ENCODE measurements at regions not wholly inside any gene's neighbourhood (a gene's known extent, or its start where the extent isn't known, plus 50 kb on each side); places are given as distances from the start of the nearest gene placed in this dataset.

DNA sequence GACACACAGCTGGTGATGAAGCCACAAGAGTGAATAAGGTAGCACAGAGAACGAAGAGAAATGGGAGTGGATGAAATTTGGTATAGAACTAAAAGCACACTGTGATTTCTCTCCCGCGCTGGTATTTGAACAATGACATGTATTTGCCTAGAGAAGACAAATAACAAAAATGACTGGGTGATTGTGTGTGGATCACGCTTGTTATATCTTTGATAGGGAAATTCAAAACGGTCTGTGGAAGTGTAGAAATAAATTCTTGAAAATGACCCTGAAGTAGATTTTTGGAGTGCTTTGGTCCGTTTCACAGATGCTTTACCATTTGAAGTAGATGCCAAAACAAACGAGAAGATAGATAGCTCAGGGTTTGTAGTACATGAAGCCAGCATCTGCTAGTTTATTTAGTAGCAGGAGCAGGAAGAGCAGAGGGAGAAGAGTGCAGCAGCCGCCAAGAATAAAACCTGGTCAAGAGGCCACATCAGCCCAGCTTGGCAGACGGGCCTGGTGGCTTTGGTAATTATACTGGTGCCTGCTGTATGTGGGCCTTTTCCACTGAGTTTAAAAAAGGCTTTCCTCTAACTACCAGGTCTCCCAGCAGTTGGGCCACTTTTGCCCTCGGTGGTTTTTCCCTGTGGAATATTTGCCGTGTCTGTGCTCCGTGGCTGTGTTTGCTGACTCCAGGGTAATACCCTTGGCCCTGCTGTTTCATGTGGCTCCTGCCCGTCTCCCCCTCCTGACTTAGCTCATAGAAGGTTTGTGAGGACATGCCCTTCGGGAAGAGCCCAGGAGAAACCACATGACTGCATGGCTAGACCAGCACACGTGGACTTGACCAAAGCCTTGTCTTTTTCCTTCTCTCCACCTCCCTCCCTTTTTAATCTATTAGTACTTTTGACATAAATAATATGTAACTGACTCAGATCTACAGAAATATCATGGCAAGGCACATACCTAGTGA, 294.0 kb downstream of the SOX4 start:
- Histone ChIP-seq H3K9ac (no peak overlapping the region), H3K4me2 (ENCODE audit: unreplicated experiment) (peak overlapping the region; percentile 69), H3K27ac (peak overlapping the region; percentile 70), H4K20me1 (ENCODE audit: insufficient read depth) (no peaks in the 10 kb centered on the region), H2AFZ (no peak overlapping the region), H3K9me2 (ENCODE audit: insufficient read depth) (no peaks in the 10 kb centered on the region), H3K4me1 (ENCODE audit: insufficient read depth) (peaks cover 25% of the 10 kb centered on the region), H3K27me3 (replicated peaks; ENCODE audit: insufficient read depth) (no peaks in the 10 kb centered on the region), H3K9me3 (ENCODE audit: low read depth) (no peaks in the 10 kb centered on the region), H3F3A (ENCODE audit: insufficient read depth) (peaks cover 32% of the 10 kb centered on the region), H3K79me2 (ENCODE audit: insufficient read depth) (no peaks in the 10 kb centered on the region), H3K4me3 (no peak overlapping the region), H3K36me3 (ENCODE audit: low read depth) (no peaks in the 10 kb centered on the region)
- 80 to 82% methylated on average over 15 of the region's 15 CpGs for WGBS, 2 experiments (ENCODE audit: low coverage in 1 of 2, low lambda C conversion rate in 2 of 2, missing lambda C conversion rate in 2 of 2)
- in situ Hi-C loops (cut with MboI), result no loop called here
- no peak for DNase-seq
- no peak for TF ChIP-seq EZH2phosphoT487 (IDR thresholded peaks at IDR 0.05; ENCODE audit: insufficient read depth, low read depth)
- TF ChIP-seq EZH2 (IDR thresholded peaks at IDR 0.05; ENCODE audit: insufficient read depth, poor library complexity, severe bottlenecking), result no peak

DNA sequence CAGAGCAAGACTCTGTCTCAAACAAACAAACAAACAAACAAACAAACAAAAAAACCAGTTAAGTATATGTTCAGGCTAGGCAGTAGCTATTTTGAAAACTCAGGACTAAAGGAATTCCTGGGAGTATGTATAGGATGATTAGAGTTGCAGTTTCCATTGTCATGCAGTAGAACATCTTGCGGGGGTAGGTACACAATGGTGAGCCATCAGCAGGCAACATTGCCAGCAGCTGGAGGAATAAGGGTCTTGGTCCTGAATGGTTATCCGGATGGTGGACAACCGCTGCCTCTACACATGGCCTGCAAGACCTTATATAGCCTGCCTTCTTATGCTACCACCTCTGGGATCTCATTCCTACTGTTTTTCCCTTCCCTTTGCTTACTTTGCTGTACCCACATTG, 297.5 kb downstream of the SOX4 start:
- H3K9me3 ChIP-seq (ENCODE audit: low read depth), result no peaks in the 10 kb centered on the region
- WGBS, 2 experiments (ENCODE audit: low coverage in 1 of 2, low lambda C conversion rate in 2 of 2, missing lambda C conversion rate in 2 of 2), result 96 to 100% methylated on average over 3 of the region's 3 CpGs
- H3F3A ChIP-seq (ENCODE audit: insufficient read depth), result peaks cover 14% of the 10 kb centered on the region
- H3K9me2 ChIP-seq (ENCODE audit: insufficient read depth), result no peaks in the 10 kb centered on the region
- H3K4me2 ChIP-seq (ENCODE audit: unreplicated experiment), result no peak overlapping the region
- no peak overlapping the region for H3K9ac ChIP-seq
- no peaks in the 10 kb centered on the region for H3K27me3 ChIP-seq (replicated peaks; ENCODE audit: insufficient read depth)
- H3K79me2 ChIP-seq (ENCODE audit: insufficient read depth), result no peaks in the 10 kb centered on the region
- H3K4me1 ChIP-seq (ENCODE audit: insufficient read depth), result peaks cover 14% of the 10 kb centered on the region
- no peak for TF ChIP-seq EZH2 (IDR thresholded peaks at IDR 0.05; ENCODE audit: insufficient read depth, poor library complexity, severe bottlenecking)
- no peak for TF ChIP-seq EZH2phosphoT487 (IDR thresholded peaks at IDR 0.05; ENCODE audit: insufficient read depth, low read depth)
- H4K20me1 ChIP-seq (ENCODE audit: insufficient read depth), result no peaks in the 10 kb centered on the region
- in situ Hi-C loops (cut with MboI), result no loop called here
- no peak overlapping the region for H3K27ac ChIP-seq
- H2AFZ ChIP-seq, result no peak overlapping the region
- DNase-seq, result no peak
- H3K4me3 ChIP-seq, result no peak overlapping the region
- no peaks in the 10 kb centered on the region for H3K36me3 ChIP-seq (ENCODE audit: low read depth)

DNA sequence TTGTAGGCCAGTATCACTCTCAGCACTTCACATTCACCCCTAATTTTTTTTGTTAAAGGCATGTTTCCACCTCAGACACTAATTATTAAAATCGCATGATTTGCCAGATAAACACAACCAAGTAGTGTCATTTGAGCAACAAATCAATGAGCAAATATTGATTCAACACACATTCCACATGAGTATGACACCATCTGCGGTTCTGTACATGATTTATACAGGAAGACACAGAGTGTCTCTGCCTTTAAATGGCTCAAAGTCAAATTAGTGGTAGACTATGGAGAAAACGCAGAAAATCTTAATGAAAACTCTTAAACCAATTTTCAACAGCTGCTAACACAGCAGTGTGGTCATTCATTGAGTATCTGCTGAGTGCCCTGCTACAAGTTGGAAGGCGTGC, 300.2 kb downstream of the SOX4 start:
- no peak for DNase-seq

DNA sequence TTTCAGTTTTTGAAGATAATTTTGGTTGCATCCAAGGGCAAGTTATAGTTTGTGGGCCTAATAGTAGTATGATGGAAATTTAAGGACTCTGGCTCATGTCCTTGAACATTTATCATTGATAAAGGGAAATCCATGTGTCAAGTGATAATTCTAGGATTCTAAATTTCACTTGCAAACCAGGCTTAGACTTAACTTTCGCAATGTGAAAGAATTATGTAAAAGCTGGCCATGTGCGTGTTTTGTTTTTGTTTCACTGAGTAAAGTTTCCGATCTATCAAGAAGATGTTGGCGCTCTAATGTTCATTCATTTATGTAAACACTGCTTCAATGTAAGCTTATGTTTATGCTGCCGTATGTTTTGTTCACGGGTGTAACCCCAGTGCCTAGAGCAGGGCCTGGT, 302.0 kb downstream of the SOX4 start:
- in situ Hi-C loops (cut with MboI), result no loop called here
- H3F3A ChIP-seq (ENCODE audit: insufficient read depth), result no peaks in the 10 kb centered on the region
- no peaks in the 10 kb centered on the region for H4K20me1 ChIP-seq (ENCODE audit: insufficient read depth)
- H3K27me3 ChIP-seq (replicated peaks; ENCODE audit: insufficient read depth), result no peaks in the 10 kb centered on the region
- H3K4me1 ChIP-seq (ENCODE audit: insufficient read depth), result no peaks in the 10 kb centered on the region
- no peak overlapping the region for H3K27ac ChIP-seq
- TF ChIP-seq EZH2phosphoT487 (IDR thresholded peaks at IDR 0.05; ENCODE audit: insufficient read depth, low read depth) (no peak), EZH2 (IDR thresholded peaks at IDR 0.05; ENCODE audit: insufficient read depth, poor library complexity, severe bottlenecking) (no peak)
- no peak overlapping the region for H3K9ac ChIP-seq
- no peak for DNase-seq
- no peak overlapping the region for H2AFZ ChIP-seq
- H3K9me2 ChIP-seq (ENCODE audit: insufficient read depth), result no peaks in the 10 kb centered on the region
- no peaks in the 10 kb centered on the region for H3K9me3 ChIP-seq (ENCODE audit: low read depth)
- 98 to 99% methylated on average over 6 of the region's 6 CpGs for WGBS, 2 experiments (ENCODE audit: low coverage in 1 of 2, low lambda C conversion rate in 2 of 2, missing lambda C conversion rate in 2 of 2)
- H3K4me3 ChIP-seq, result no peak overlapping the region
- H3K4me2 ChIP-seq (ENCODE audit: unreplicated experiment), result no peak overlapping the region
- no peaks in the 10 kb centered on the region for H3K36me3 ChIP-seq (ENCODE audit: low read depth)
- no peaks in the 10 kb centered on the region for H3K79me2 ChIP-seq (ENCODE audit: insufficient read depth)

More for the DNA sequence above, 300.2 kb downstream of the SOX4 start:
- Histone ChIP-seq H3K9me3 (ENCODE audit: low read depth) (no peaks in the 10 kb centered on the region), H4K20me1 (ENCODE audit: insufficient read depth) (no peaks in the 10 kb centered on the region), H3K9me2 (ENCODE audit: insufficient read depth) (no peaks in the 10 kb centered on the region), H3F3A (ENCODE audit: insufficient read depth) (no peaks in the 10 kb centered on the region), H3K4me2 (ENCODE audit: unreplicated experiment) (no peak overlapping the region), H2AFZ (no peak overlapping the region), H3K4me1 (ENCODE audit: insufficient read depth) (no peaks in the 10 kb centered on the region), H3K27ac (no peak overlapping the region), H3K4me3 (no peak overlapping the region), H3K36me3 (ENCODE audit: low read depth) (no peaks in the 10 kb centered on the region), H3K79me2 (ENCODE audit: insufficient read depth) (no peaks in the 10 kb centered on the region), H3K27me3 (replicated peaks; ENCODE audit: insufficient read depth) (no peaks in the 10 kb centered on the region), H3K9ac (no peak overlapping the region)
- in situ Hi-C loops (cut with MboI), result no loop called here
- WGBS, 2 experiments (ENCODE audit: low coverage in 1 of 2, low lambda C conversion rate in 2 of 2, missing lambda C conversion rate in 2 of 2), result 70 to 81% methylated on average over 4 of the region's 4 CpGs
- TF ChIP-seq EZH2 (IDR thresholded peaks at IDR 0.05; ENCODE audit: insufficient read depth, poor library complexity, severe bottlenecking), result no peak
- no peak for TF ChIP-seq EZH2phosphoT487 (IDR thresholded peaks at IDR 0.05; ENCODE audit: insufficient read depth, low read depth)
